Neural progenitor cell (in vitro differentiated cells): ENCODE measurements at regions not wholly inside any gene's neighbourhood (a gene's known extent, or its start where the extent isn't known, plus 50 kb on each side); places are given as distances from the start of the nearest gene placed in this dataset.
A peak's percentile ranks its signal among the peaks of the same experiment; 100 is the strongest.

Experiments used
- DNase-seq: peaks from one replicate; pipeline ENCODE4 v3.0.0-alpha.2; 2016; ENCODE audit warnings: low spot score
- H2AFZ ChIP-seq: fragments of 200-600 bp; sonication (generic); replicated peaks from 2 replicates; pipeline ENCODE4 v1.6.1; 2016; ENCODE audit warnings: antibody characterized with exemption
- H3F3A ChIP-seq: fragments of 200-600 bp; sonication (generic); 2 replicates; pipeline ENCODE4 v1.6.1; 2016; ENCODE audit warnings: antibody characterized with exemption, low read depth
- H3K27ac ChIP-seq: fragments of 200-600 bp; sonication (generic); 2 replicates; pipeline ENCODE4 v1.5.1; 2016; ENCODE audit warnings: mild to moderate bottlenecking
- H3K27me3 ChIP-seq: fragments of 200-600 bp; sonication (generic); 2 replicates; pipeline ENCODE4 v1.6.1; 2016; ENCODE audit warnings: mild to moderate bottlenecking, moderate library complexity
- H3K36me3 ChIP-seq: fragments of 200-600 bp; sonication (generic); 2 replicates; pipeline ENCODE4 v1.5.1; 2016
- H3K4me1 ChIP-seq: fragments of 200-600 bp; sonication (generic); 2 replicates; pipeline ENCODE4 v1.6.1; 2016; ENCODE audit warnings: mixed run types
- H3K4me2 ChIP-seq: fragments of 200-600 bp; sonication (generic); 2 replicates; pipeline ENCODE4 v1.6.1; 2016
- H3K4me3 ChIP-seq: fragments of 200-600 bp; sonication (generic); 2 replicates; pipeline ENCODE4 v1.5.1; 2016
- H3K79me2 ChIP-seq: fragments of 200-600 bp; sonication (generic); 2 replicates; pipeline ENCODE4 v1.6.1; 2016; ENCODE audit warnings: low read depth
- H3K9ac ChIP-seq: fragments of 200-600 bp; sonication (generic); 2 replicates; pipeline ENCODE4 v1.6.1; 2016
- H3K9me3 ChIP-seq: fragments of 200-600 bp; sonication (generic); 2 replicates; pipeline ENCODE4 v1.5.1; 2016; ENCODE audit warnings: low read depth
- H4K20me1 ChIP-seq: fragments of 200-600 bp; sonication (generic); 2 replicates; pipeline ENCODE4 v1.6.1; 2016; ENCODE audit warnings: low read depth
- H3K27ac Mint-ChIP-seq: 3 replicates; pipeline ENCODE4 v1.8.0; 2021; ENCODE audit warnings: mixed read lengths
- H3K27me3 Mint-ChIP-seq: 2 replicates; pipeline ENCODE4 v1.8.0; 2022; ENCODE audit warnings: low read depth, mild to moderate bottlenecking, inconsistent platforms, moderate library complexity, mixed read lengths; ENCODE audit not compliant: insufficient read depth
- H3K36me3 Mint-ChIP-seq: 3 replicates; pipeline ENCODE4 v1.8.0; 2021; ENCODE audit warnings: mixed read lengths
- H3K4me1 Mint-ChIP-seq: 3 replicates; pipeline ENCODE4 v1.8.0; 2021; ENCODE audit warnings: mixed read lengths
- H3K4me3 Mint-ChIP-seq: 3 replicates; pipeline ENCODE4 v1.8.0; 2021; ENCODE audit warnings: mild to moderate bottlenecking, moderate library complexity, mixed read lengths
- H3K9me3 Mint-ChIP-seq: 3 replicates; pipeline ENCODE4 v1.8.0; 2020; ENCODE audit warnings: mixed read lengths
- CTCF ChIP-seq: fragments of 200-600 bp; sonication (generic); IDR thresholded peaks from 2 replicates; pipeline ENCODE4 v1.5.1; 2017; ENCODE audit warnings: antibody characterized with exemption, mild to moderate bottlenecking
- EZH2 ChIP-seq: fragments of 200-600 bp; sonication (generic); IDR thresholded peaks from 2 replicates; pipeline ENCODE4 v1.6.1; 2017; ENCODE audit warnings: antibody characterized with exemption, mild to moderate bottlenecking, moderate library complexity
- EZH2phosphoT487 ChIP-seq: fragments of 200-600 bp; sonication (generic); IDR thresholded peaks from 2 replicates; pipeline ENCODE4 v1.6.1; 2017; ENCODE audit warnings: antibody characterized with exemption

- H3K27ac ChIP-seq, result no peak overlapping the region
- peak overlapping the region; percentile 7 for H3K4me3 ChIP-seq
- TF ChIP-seq EZH2phosphoT487, result no peak
- no peak for TF ChIP-seq EZH2
- TF ChIP-seq CTCF, result no peak
- no peaks in the 10 kb centered on the region for H4K20me1 ChIP-seq
- H3F3A ChIP-seq, result peaks cover 13% of the 10 kb centered on the region
- Mint-ChIP-seq H3K36me3 (peaks cover 2% of the 10 kb centered on the region), H3K27ac (peak overlapping the region; percentile 67), H3K4me3 (no peak overlapping the region), H3K9me3 (peaks cover 6% of the 10 kb centered on the region), H3K27me3 (peaks cover 6% of the 10 kb centered on the region), H3K4me1 (peaks cover 37% of the 10 kb centered on the region)
- H3K36me3 ChIP-seq, result no peaks in the 10 kb centered on the region
- H3K4me2 ChIP-seq, result peak overlapping the region; percentile 63
- no peak overlapping the region for H2AFZ ChIP-seq
- no peak for DNase-seq
- H3K9me3 ChIP-seq, result no peaks in the 10 kb centered on the region
- H3K4me1 ChIP-seq, result peaks cover 45% of the 10 kb centered on the region
- no peaks in the 10 kb centered on the region for H3K79me2 ChIP-seq
- no peaks in the 10 kb centered on the region for H3K27me3 ChIP-seq
- H3K9ac ChIP-seq, result no peak overlapping the region
Observed at GRCh38 chr6:3524456-3524855, 67.6 kb upstream of the SLC22A23 start.

GRCh38 chr6:3523966-3524365 lies 67.1 kb upstream of the SLC22A23 start:
- H3K36me3 Mint-ChIP-seq, result peaks cover 2% of the 10 kb centered on the region
- peaks cover 13% of the 10 kb centered on the region for H3F3A ChIP-seq
- H3K36me3 ChIP-seq, result no peaks in the 10 kb centered on the region
- DNase-seq, result peak; percentile 80
- peak overlapping the region; percentile 63 for H3K4me2 ChIP-seq
- TF ChIP-seq CTCF, result no peak
- peaks cover 6% of the 10 kb centered on the region for H3K27me3 Mint-ChIP-seq
- H3K4me1 ChIP-seq, result peaks cover 45% of the 10 kb centered on the region
- peaks cover 6% of the 10 kb centered on the region for H3K9me3 Mint-ChIP-seq
- no peak overlapping the region for H2AFZ ChIP-seq
- H3K4me3 ChIP-seq, result peak overlapping the region; percentile 7
- peak overlapping the region; percentile 67 for H3K27ac Mint-ChIP-seq
- no peaks in the 10 kb centered on the region for H3K79me2 ChIP-seq
- peaks cover 38% of the 10 kb centered on the region for H3K4me1 Mint-ChIP-seq
- no peak overlapping the region for H3K27ac ChIP-seq
- H3K4me3 Mint-ChIP-seq, result peak overlapping the region; percentile 42
- H4K20me1 ChIP-seq, result no peaks in the 10 kb centered on the region
- H3K9me3 ChIP-seq, result no peaks in the 10 kb centered on the region
- H3K27me3 ChIP-seq, result no peaks in the 10 kb centered on the region
- H3K9ac ChIP-seq, result no peak overlapping the region

- Mint-ChIP-seq H3K4me3 (no peak overlapping the region), H3K9me3 (peaks cover 6% of the 10 kb centered on the region), H3K27ac (peak overlapping the region; percentile 32), H3K27me3 (peaks cover 6% of the 10 kb centered on the region), H3K36me3 (peaks cover 2% of the 10 kb centered on the region), H3K4me1 (peaks cover 45% of the 10 kb centered on the region)
- Histone ChIP-seq H3K27ac (no peak overlapping the region), H3K4me3 (no peak overlapping the region), H3K27me3 (no peaks in the 10 kb centered on the region), H4K20me1 (no peaks in the 10 kb centered on the region), H3K4me2 (peak overlapping the region; percentile 63), H3K4me1 (peaks cover 51% of the 10 kb centered on the region), H3F3A (peaks cover 13% of the 10 kb centered on the region), H3K36me3 (no peaks in the 10 kb centered on the region), H3K79me2 (no peaks in the 10 kb centered on the region), H2AFZ (no peak overlapping the region), H3K9me3 (no peaks in the 10 kb centered on the region), H3K9ac (no peak overlapping the region)
- DNase-seq, result no peak
- TF ChIP-seq CTCF (no peak), EZH2 (no peak), EZH2phosphoT487 (no peak)
Observed at GRCh38 chr6:3523271-3523670, 66.4 kb upstream of the SLC22A23 start.
